ENCODE measurements at regions not wholly inside any gene's neighbourhood (a gene's known extent, or its start where the extent isn't known, plus 50 kb on each side); places are given as distances from the start of the nearest gene placed in this dataset.

- TF ChIP-seq POLR2A (IDR thresholded peaks at IDR 0.05) = no peak
- no peak for TF ChIP-seq CTCF (IDR thresholded peaks at IDR 0.05 in 4 of 5, conservative IDR thresholded peaks at IDR 0.05 in 1 of 5)
Observed at GRCh38 chr5:103467831-103468230, 94.8 kb downstream of the NUDT12 start.

Data from gastrocnemius medialis (tissue), 4 donors.